H1 (cell line): ENCODE measurements at regions not wholly inside any gene's neighbourhood (a gene's known extent, or its start where the extent isn't known, plus 50 kb on each side); places are given as distances from the start of the nearest gene placed in this dataset.
"Not testable (repeated sequence)": the region's sequence is repeated elsewhere in the genome, so short reads cannot be mapped to it uniquely, and the experiment has no call there.

Experiments used
- CTCF ChIA-PET: fragments of 300-600 bp; sonication (Branson Sonifier 250); formaldehyde crosslinking; loops from one replicate; lab custom pipeline; 2021; ENCODE audit not compliant: partially characterized antibody; lab: Charles Lee
- POLR2A ChIA-PET: fragments of 300-600 bp; sonication (Branson Sonifier 250); formaldehyde crosslinking; loops from one replicate; lab custom pipeline; 2021; ENCODE audit warnings: inconsistent platforms; ENCODE audit not compliant: partially characterized antibody; lab: Charles Lee
- DNase-seq, 2 experiments: peaks; one replicate each; pipeline versions ENCODE4 v3.0.0 to v3.0.0-alpha.2; 2010 to 2022; ENCODE audit warnings: low spot score in 2 of 2, low read depth in 1 of 2, mixed read lengths in 1 of 2
- FAIRE-seq: peaks from 2 replicates; lab custom pipeline; 2011; peaks lifted over from hg19 to GRCh38; lab: Jason Lieb, UNC
- H2AFZ ChIP-seq: 2 replicates; pipeline ENCODE4 v1.8.1; 2012; ENCODE audit warnings: low read length, inconsistent platforms
- H2AK5ac ChIP-seq: 2 replicates; pipeline ENCODE4 v1.6.1; 2013; ENCODE audit warnings: low read depth, low read length
- H2BK120ac ChIP-seq: replicated peaks from 2 replicates; pipeline ENCODE3; 2013; ENCODE audit warnings: low read depth, low read length, inconsistent platforms
- H2BK12ac ChIP-seq: 2 replicates; pipeline ENCODE4 v1.6.1; 2013; ENCODE audit warnings: low read depth, low read length
- H2BK15ac ChIP-seq: 2 replicates; pipeline ENCODE4 v1.6.1; 2013; ENCODE audit warnings: low read length
- H2BK20ac ChIP-seq: 2 replicates; pipeline ENCODE4 v1.6.1; 2013; ENCODE audit warnings: low read length
- H2BK5ac ChIP-seq: 2 replicates; pipeline ENCODE4 v1.6.1; 2013; ENCODE audit warnings: low read depth, low read length
- H3K14ac ChIP-seq: 2 replicates; pipeline ENCODE4 v1.6.1; 2013; ENCODE audit warnings: inconsistent platforms; ENCODE audit not compliant: insufficient read length
- H3K18ac ChIP-seq: 2 replicates; pipeline ENCODE4 v1.6.1; 2013; ENCODE audit warnings: low read length; ENCODE audit errors: extremely low read depth
- H3K23ac ChIP-seq: 2 replicates; pipeline ENCODE4 v1.6.1; 2013; ENCODE audit warnings: inconsistent platforms; ENCODE audit not compliant: insufficient read length
- H3K23me2 ChIP-seq: 2 replicates; pipeline ENCODE4 v1.6.1; 2013; ENCODE audit warnings: low read depth, low read length
- H3K27ac ChIP-seq: 2 replicates; pipeline ENCODE4 v1.6.1; 2011; ENCODE audit warnings: low read depth, low read length, inconsistent platforms
- H3K27me3 ChIP-seq, 4 experiments: replicated peaks in 1 of 4; 1 replicate in 1 of 4; 2 replicates in 3 of 4; pipeline versions ENCODE4 v1.6.1 to v1.8.1; 2011 to 2013; ENCODE audit warnings: low read length in 3 of 4, mild to moderate bottlenecking in 3 of 4, inconsistent platforms in 2 of 4, mixed read lengths in 2 of 4, moderate library complexity in 1 of 4; ENCODE audit not compliant: control insufficient read depth in 3 of 4, insufficient read depth in 3 of 4; ENCODE audit errors: extremely low read depth in 1 of 4
- H3K36me3 ChIP-seq, 4 experiments: 2 replicates each; pipeline versions ENCODE4 v1.6.1 to v1.8.1; 2011 to 2013; ENCODE audit warnings: mild to moderate bottlenecking in 4 of 4, low read length in 3 of 4, moderate library complexity in 2 of 4, control low read depth in 1 of 4, inconsistent platforms in 1 of 4; ENCODE audit not compliant: insufficient read depth in 4 of 4, control insufficient read depth in 2 of 4
- H3K4ac ChIP-seq: replicated peaks from 2 replicates; pipeline ENCODE3; 2013; ENCODE audit warnings: low read length, low read depth, mixed read lengths, inconsistent platforms; ENCODE audit not compliant: insufficient read length
- H3K4me1 ChIP-seq, 4 experiments: replicated peaks in 1 of 4; 1 replicate in 1 of 4; 2 replicates in 3 of 4; pipeline versions ENCODE4 v1.6.1 to v1.8.1; 2011 to 2013; ENCODE audit warnings: low read length in 3 of 4, inconsistent platforms in 2 of 4, mixed read lengths in 1 of 4; ENCODE audit not compliant: insufficient read depth in 4 of 4, control insufficient read depth in 3 of 4
- H3K4me2 ChIP-seq, 2 experiments: 2 replicates each; pipeline versions ENCODE4 v1.6.1 to v1.8.1; 2011 to 2013; ENCODE audit warnings: low read depth in 2 of 2, low read length in 2 of 2, control low read depth in 1 of 2, inconsistent platforms in 1 of 2, mild to moderate bottlenecking in 1 of 2; ENCODE audit not compliant: insufficient read depth in 1 of 2
- H3K4me3 ChIP-seq, 4 experiments: fragments of 200-600, 300-600 bp in 1 of 4; sonication (generic), shearing (Covaris generic), sonication (Bioruptor Twin) in 1 of 4; 2 replicates each; pipeline versions ENCODE4 v1.5.1 to v1.8.1; 2011 to 2016; ENCODE audit warnings: low read length in 4 of 4, low read depth in 3 of 4, control low read depth in 2 of 4, inconsistent platforms in 2 of 4, mild to moderate bottlenecking in 2 of 4, mixed read lengths in 1 of 4, moderate library complexity in 1 of 4; ENCODE audit not compliant: insufficient read depth in 2 of 4; ENCODE audit errors: extremely low read depth in 1 of 4
- H3K56ac ChIP-seq: replicated peaks from 2 replicates; pipeline ENCODE3; 2013; ENCODE audit warnings: low read depth, mild to moderate bottlenecking, mixed read lengths, low read length, inconsistent platforms; ENCODE audit not compliant: insufficient read length
- H3K79me1 ChIP-seq: 2 replicates; pipeline ENCODE4 v1.6.1; 2013; ENCODE audit warnings: low read depth, low read length, control low read depth
- H3K79me2 ChIP-seq, 2 experiments: 2 replicates each; pipeline versions ENCODE4 v1.6.1 to v1.8.1; 2012 to 2013; ENCODE audit warnings: low read length in 2 of 2, mild to moderate bottlenecking in 2 of 2, inconsistent platforms in 1 of 2; ENCODE audit not compliant: insufficient read depth in 2 of 2, control insufficient read depth in 1 of 2
- H3K9ac ChIP-seq, 4 experiments: replicated peaks in 1 of 4; 1 replicate in 1 of 4; 2 replicates in 3 of 4; pipeline versions ENCODE4 v1.6.1 to v1.8.1; 2011 to 2013; ENCODE audit warnings: low read depth in 3 of 4, low read length in 3 of 4, control low read depth in 2 of 4, mild to moderate bottlenecking in 2 of 4, moderate library complexity in 2 of 4, inconsistent platforms in 1 of 4; ENCODE audit errors: extremely low read depth in 1 of 4
- H3K9me3 ChIP-seq, 2 experiments: 2 replicates each; pipeline versions ENCODE4 v1.6.1 to v1.8.1; 2012 to 2013; ENCODE audit warnings: mild to moderate bottlenecking in 2 of 2, moderate library complexity in 2 of 2, control low read depth in 1 of 2, inconsistent platforms in 1 of 2, low read depth in 1 of 2, low read length in 1 of 2, mixed read lengths in 1 of 2; ENCODE audit not compliant: insufficient read depth in 2 of 2
- H4K20me1 ChIP-seq, 2 experiments: replicated peaks in 1 of 2; 2 replicates each; pipeline versions ENCODE3 to v1.8.1; 2011 to 2013; ENCODE audit warnings: inconsistent platforms in 2 of 2, low read length in 2 of 2, mild to moderate bottlenecking in 1 of 2; ENCODE audit not compliant: insufficient read depth in 2 of 2, control insufficient read depth in 1 of 2
- H4K5ac ChIP-seq: 2 replicates; pipeline ENCODE4 v1.6.1; 2013; ENCODE audit warnings: low read length, low read depth, mixed read lengths, inconsistent platforms; ENCODE audit not compliant: insufficient read length
- H4K8ac ChIP-seq: 2 replicates; pipeline ENCODE4 v1.8.0; 2013; ENCODE audit warnings: mild to moderate bottlenecking, moderate library complexity, low read length, inconsistent platforms; ENCODE audit not compliant: insufficient read depth; ENCODE audit errors: extremely low read depth
- H4K91ac ChIP-seq: replicated peaks from 2 replicates; pipeline ENCODE3; 2013; ENCODE audit warnings: low read length, mixed read lengths, inconsistent platforms; ENCODE audit not compliant: insufficient read length
- WGBS, 2 experiments: shearing (Covaris generic) in 1 of 2; methylation state at CpG; one replicate each; pipeline versions ENCODE4 v1.1.6 to v1.1.7; 2013 to 2015; ENCODE audit warnings: low lambda C conversion rate in 2 of 2, mixed read lengths in 2 of 2, inconsistent platforms in 1 of 2, low coverage in 1 of 2, missing lambda C conversion rate in 1 of 2; ENCODE audit not compliant: insufficient replicate concordance in 2 of 2, insufficient coverage in 1 of 2, insufficient read length in 1 of 2; ENCODE audit errors: extremely low coverage in 1 of 2, missing lambda C conversion rate in 1 of 2; 5-methylcytosine and 5-hydroxymethylcytosine counted together

GRCh38 chr6:76959177-76959576 lies 504.1 kb downstream of the HTR1B start:
- CTCF ChIA-PET, result not testable (repeated sequence)

More at GRCh38 chr6:76959177-76959576, 504.1 kb downstream of the HTR1B start:
- H3K79me1 ChIP-seq, H3K18ac ChIP-seq, POLR2A ChIA-PET, H3K23me2 ChIP-seq, H4K91ac ChIP-seq, H3K36me3 ChIP-seq, H2BK20ac ChIP-seq, H3K79me2 ChIP-seq, H3K4ac ChIP-seq, H4K8ac ChIP-seq, H4K5ac ChIP-seq, H2BK5ac ChIP-seq, H3K23ac ChIP-seq, H2AFZ ChIP-seq, H3K27ac ChIP-seq, H3K4me2 ChIP-seq, H3K4me1 ChIP-seq, H4K20me1 ChIP-seq, H3K4me3 ChIP-seq, H2BK12ac ChIP-seq, H3K27me3 ChIP-seq, FAIRE-seq, H3K14ac ChIP-seq, H3K56ac ChIP-seq, H2AK5ac ChIP-seq, H3K9ac ChIP-seq, H2BK15ac ChIP-seq, H2BK120ac ChIP-seq: not testable (repeated sequence)
- WGBS, 2 experiments, result 85% methylated on average over 13 of the region's 15 CpGs; no CpG with 5 or more reads in 1 of the 2 experiments
- H3K9me3 ChIP-seq, result peaks cover 3 to 10% of the 10 kb centered on the region in 2 experiments; a peak in 2 of 4 replicates
- DNase-seq, result peak in 1 of 2 experiments; percentile 63
